A673 (cell line): ENCODE measurements at regions not wholly inside any gene's neighbourhood (a gene's known extent, or its start where the extent isn't known, plus 50 kb on each side); places are given as distances from the start of the nearest gene placed in this dataset.

Source experiments
- BruUV-seq: library from RNA; stranded (reverse); fragments of 400-500 nt; replicated peaks from 2 replicates; lab custom pipeline; 2021; lab: Mats Ljungman, UMichigan
- CTCF ChIA-PET: fragments of 300-600 bp; sonication (Branson Sonifier 250); formaldehyde crosslinking; loops from one replicate; lab custom pipeline; 2022; ENCODE audit warnings: antibody characterized with exemption; lab: Charles Lee
- POLR2A ChIA-PET: fragments of 300-600 bp; sonication (Branson Sonifier 250); formaldehyde crosslinking; loops from one replicate; lab custom pipeline; 2022; ENCODE audit warnings: antibody characterized with exemption; ENCODE audit not compliant: low non-redundant PET; lab: Charles Lee
- DNase-seq: peaks from one replicate; pipeline ENCODE4 v3.0.0-alpha.2; 2015; ENCODE audit warnings: low spot score
- H3K27ac ChIP-seq: fragments of 200-600 bp; sonication (generic); 2 replicates; pipeline ENCODE4 v1.5.1; 2016; ENCODE audit warnings: mixed run types, low read depth, mild to moderate bottlenecking, mixed read lengths, antibody characterized with exemption, low read length; ENCODE audit not compliant: poor library complexity, severe bottlenecking
- H3K27me3 ChIP-seq: fragments of 200-600 bp; sonication (generic); replicated peaks from 2 replicates; pipeline ENCODE4 v1.6.1; 2017; ENCODE audit warnings: mixed run types, low read depth, mild to moderate bottlenecking, mixed read lengths, antibody characterized with exemption, low read length; ENCODE audit not compliant: insufficient read depth, poor library complexity
- H3K36me3 ChIP-seq: fragments of 200-600 bp; sonication (generic); 2 replicates; pipeline ENCODE4 v1.6.1; 2016; ENCODE audit warnings: mixed run types, mild to moderate bottlenecking, mixed read lengths, antibody characterized with exemption, low read length; ENCODE audit not compliant: insufficient read depth, poor library complexity, severe bottlenecking
- H3K4me1 ChIP-seq: fragments of 200-600 bp; sonication (generic); 2 replicates; pipeline ENCODE4 v1.6.1; 2017; ENCODE audit warnings: mixed run types, mild to moderate bottlenecking, mixed read lengths, antibody characterized with exemption, low read length; ENCODE audit not compliant: insufficient read depth, poor library complexity, severe bottlenecking
- H3K4me3 ChIP-seq: fragments of 200-600 bp; sonication (generic); 2 replicates; pipeline ENCODE4 v1.5.1; 2016; ENCODE audit warnings: low read depth, mixed run types, mild to moderate bottlenecking, mixed read lengths, low read length; ENCODE audit not compliant: poor library complexity, severe bottlenecking
- H3K9me3 ChIP-seq: fragments of 200-600 bp; sonication (generic); 2 replicates; pipeline ENCODE4 v1.6.1; 2016; ENCODE audit warnings: mixed run types, low read depth, mild to moderate bottlenecking, mixed read lengths, antibody characterized with exemption, low read length; ENCODE audit not compliant: poor library complexity, severe bottlenecking
- CTCF ChIP-seq: fragments of 300-800, 200-600 bp; sonication (generic); conservative IDR thresholded peaks from 2 replicates; pipeline ENCODE4 v1.5.1; 2017; ENCODE audit warnings: low read depth, mild to moderate bottlenecking, antibody characterized with exemption, low read length, moderate library complexity, mixed read lengths
- EZH2 ChIP-seq: fragments of 200-600 bp; sonication (generic); IDR thresholded peaks from 2 replicates; pipeline ENCODE4 v1.6.1; 2017; ENCODE audit warnings: borderline replicate concordance, low read depth, mild to moderate bottlenecking, mixed read lengths, antibody characterized with exemption, low read length; ENCODE audit not compliant: poor library complexity, severe bottlenecking
- intact Hi-C: fragments of 100-400 bp; cut with micrococcal nuclease; formaldehyde crosslinking; loops from one replicate; pipeline ENCODE4 v1.10.0; 2022; ENCODE audit not compliant: unreplicated experiment

- Histone ChIP-seq H3K27ac (no peak overlapping the region), H3K4me1 (no peaks in the 10 kb centered on the region), H3K27me3 (peaks cover 3% of the 10 kb centered on the region), H3K4me3 (no peak overlapping the region), H3K36me3 (no peaks in the 10 kb centered on the region), H3K9me3 (no peaks in the 10 kb centered on the region)
- no peak for TF ChIP-seq CTCF
- TF ChIP-seq EZH2: no peak
- ChIA-PET POLR2A (no interaction called here), CTCF (no interaction called here)
- DNase-seq: no peak
- BruUV-seq: no TSS peak
- intact Hi-C loops: no loop called here
Observed at GRCh38 chr7:32250471-32251260, 180.5 kb upstream of the PDE1C start.

GRCh38 chr7:32250003-32250402 is 179.8 kb upstream of the PDE1C start:
- CTCF ChIA-PET: no interaction called here
- no peak for DNase-seq

GRCh38 chr7:32248522-32248921 is 178.3 kb upstream of the PDE1C start:
- Histone ChIP-seq H3K36me3 (no peaks in the 10 kb centered on the region), H3K4me3 (no peak overlapping the region), H3K27me3 (peaks cover 1% of the 10 kb centered on the region), H3K27ac (no peak overlapping the region), H3K4me1 (no peaks in the 10 kb centered on the region), H3K9me3 (no peaks in the 10 kb centered on the region)
- ChIA-PET POLR2A (no interaction called here), CTCF (no interaction called here)
- TF ChIP-seq CTCF (no peak), EZH2 (no peak)
- intact Hi-C loops: no loop called here
- DNase-seq: no peak
- no TSS peak for BruUV-seq

More at GRCh38 chr7:32250003-32250402, 179.8 kb upstream of the PDE1C start:
- H3K27ac ChIP-seq: no peak overlapping the region
- H3K4me3 ChIP-seq: no peak overlapping the region
- H3K36me3 ChIP-seq: no peaks in the 10 kb centered on the region
- intact Hi-C loops: no loop called here
- no TSS peak for BruUV-seq
- H3K9me3 ChIP-seq: no peaks in the 10 kb centered on the region
- POLR2A ChIA-PET: no interaction called here
- peaks cover under 1% of the 10 kb centered on the region for H3K27me3 ChIP-seq
- TF ChIP-seq CTCF (no peak), EZH2 (no peak)
- no peaks in the 10 kb centered on the region for H3K4me1 ChIP-seq
